HL-60 (cell line): ENCODE measurements at regions not wholly inside any gene's neighbourhood (a gene's known extent, or its start where the extent isn't known, plus 50 kb on each side); places are given as distances from the start of the nearest gene placed in this dataset.

Experiments
- DNase-seq, 2 experiments: peaks; one replicate each; pipeline ENCODE4 v3.0.0-alpha.2; 2010 to 2020; ENCODE audit warnings: low read depth in 1 of 2, low spot score in 1 of 2
- H3K27ac ChIP-seq: fragments of 250-450 bp; sonication (Bioruptor Pico); replicated peaks from 2 replicates; pipeline ENCODE4 v1.5.1; 2020; ENCODE audit warnings: mild to moderate bottlenecking, moderate library complexity
- H3K27me3 ChIP-seq: fragments of 250-450 bp; sonication (Bioruptor Pico); 2 replicates; pipeline ENCODE4 v1.5.1; 2021; ENCODE audit warnings: mild to moderate bottlenecking, moderate library complexity; ENCODE audit not compliant: insufficient read depth, poor library complexity, severe bottlenecking
- H3K4me3 ChIP-seq: replicated peaks from 2 replicates; pipeline ENCODE4 v1.5.1; 2011; ENCODE audit warnings: mild to moderate bottlenecking, control low read depth, low read length; ENCODE audit not compliant: insufficient read depth
- CTCF ChIP-seq: IDR thresholded peaks from one replicate; pipeline ENCODE4 v1.5.1; 2011; ENCODE audit warnings: low read length, control low read depth, inconsistent platforms; ENCODE audit not compliant: insufficient read depth
- GABPA ChIP-seq: IDR thresholded peaks from 2 replicates; pipeline ENCODE4 v1.6.1; 2012; ENCODE audit warnings: low read depth
- POLR2AphosphoS5 ChIP-seq: IDR thresholded peaks from 2 replicates; pipeline ENCODE4 v1.6.1; 2012; ENCODE audit warnings: low read depth
- REST ChIP-seq: IDR thresholded peaks from 2 replicates; pipeline ENCODE4 v1.6.1; 2012; ENCODE audit warnings: low read depth; ENCODE audit not compliant: insufficient replicate concordance
- SPI1 ChIP-seq: IDR thresholded peaks from 2 replicates; pipeline ENCODE4 v1.6.1; 2012; ENCODE audit warnings: low read depth, mild to moderate bottlenecking, borderline replicate concordance

- Histone ChIP-seq H3K27me3 (peaks cover 54% of the 10 kb centered on the region), H3K4me3 (no peak overlapping the region)
- TF ChIP-seq CTCF (no peak), SPI1 (no peak), REST (no peak), POLR2AphosphoS5 (no peak), GABPA (no peak)
These were observed 364.5 kb downstream of the MTX2 start for GRCh38 chr2:176633754-176634153.

GRCh38 chr2:176636401-176636800, 367.2 kb downstream of the MTX2 start:
- DNase-seq, result no peak
- no peak overlapping the region for H3K27ac ChIP-seq
- TF ChIP-seq REST, result no peak
- no peak for TF ChIP-seq SPI1
- no peak for TF ChIP-seq GABPA
- no peak for TF ChIP-seq POLR2AphosphoS5
- no peak for TF ChIP-seq CTCF
- H3K27me3 ChIP-seq, result peaks cover 67% of the 10 kb centered on the region
- no peak overlapping the region for H3K4me3 ChIP-seq

More at GRCh38 chr2:176633754-176634153, 364.5 kb downstream of the MTX2 start:
- DNase-seq, result no peak
- no peak overlapping the region for H3K27ac ChIP-seq

- peaks cover 64% of the 10 kb centered on the region for H3K27me3 ChIP-seq
- no peak overlapping the region for H3K27ac ChIP-seq
These were observed 367.9 kb downstream of the MTX2 start for GRCh38 chr2:176637142-176637485.

More at GRCh38 chr2:176637142-176637485, 367.9 kb downstream of the MTX2 start:
- H3K4me3 ChIP-seq, result no peak overlapping the region; the same call in 1 of the 2 replicates
- DNase-seq, result no peak
- TF ChIP-seq POLR2AphosphoS5 (no peak), CTCF (no peak), REST (no peak), GABPA (no peak), SPI1 (no peak)
